HCT116 (cell line): ENCODE measurements at regions not wholly inside any gene's neighbourhood (a gene's known extent, or its start where the extent isn't known, plus 50 kb on each side); places are given as distances from the start of the nearest gene placed in this dataset.

ENCODE experiments used
- ATAC-seq: fragments of 200-7000 bp; cut with Tn5 transposase; 2 replicates; pipeline ENCODE4 v1.9.1; 2020; ENCODE audit warnings: mild to moderate bottlenecking, moderate library complexity
- BruUV-seq: library from RNA; stranded (reverse); fragments of 400-500 nt; replicated peaks from 2 replicates; lab custom pipeline; 2021; lab: Mats Ljungman, UMichigan
- CTCF ChIA-PET: fragments of 300-600 bp; sonication (Branson Sonifier 250); formaldehyde crosslinking; loops from one replicate; lab custom pipeline; 2021; ENCODE audit warnings: antibody characterized with exemption; lab: Charles Lee
- POLR2A ChIA-PET: fragments of 300-600, 350-600 bp; sonication (Branson Sonifier 250); formaldehyde crosslinking; loops from one replicate; lab custom pipeline; 2021; ENCODE audit warnings: antibody characterized with exemption; lab: Charles Lee
- RAD21 ChIA-PET, 2 experiments: fragments of 300-600 bp; sonication (Branson Sonifier 250); formaldehyde crosslinking; loops; one replicate each; lab custom pipeline; 2023; ENCODE audit warnings: low total read pairs in 2 of 2; ENCODE audit not compliant: uncharacterized antibody in 2 of 2, unreplicated experiment in 2 of 2, low non-redundant PET in 1 of 2; lab: Charles Lee
- DNase-seq: peaks from one replicate; pipeline ENCODE4 v3.0.0-alpha.2; 2010; ENCODE audit warnings: low read depth, low spot score
- H2AFZ ChIP-seq: fragments of 200-600 bp; shearing (Covaris generic), sonication (generic); 2 replicates; pipeline ENCODE4 v1.6.1; 2017; ENCODE audit warnings: low read depth, mixed run types, mixed read lengths, antibody characterized with exemption, low read length; ENCODE audit not compliant: poor library complexity, severe bottlenecking
- H3K27ac ChIP-seq: 2 replicates; pipeline ENCODE4 v1.5.1; 2012; ENCODE audit warnings: low read depth, low read length
- H3K27me3 ChIP-seq: fragments of 200-600 bp; sonication (generic); 2 replicates; pipeline ENCODE4 v1.6.1; 2016; ENCODE audit warnings: mixed run types, low read length, mixed read lengths; ENCODE audit not compliant: insufficient read depth
- H3K36me3 ChIP-seq, 2 experiments: fragments of 200-500 bp in 1 of 2; fragments of 200-600 bp in 1 of 2; sonication (Bioruptor generic) in 1 of 2; sonication (generic) in 1 of 2; 2 replicates each; pipeline versions ENCODE4 v1.5.1 to v1.6.1; 2014 to 2016; ENCODE audit warnings: low read length in 2 of 2, inconsistent platforms in 1 of 2, mixed read lengths in 1 of 2, mixed run types in 1 of 2; ENCODE audit not compliant: insufficient read depth in 2 of 2, control insufficient read depth in 1 of 2
- H3K4me1 ChIP-seq, 2 experiments: fragments of 200-600 bp in 1 of 2; sonication (generic) in 1 of 2; 2 replicates each; pipeline versions ENCODE4 v1.5.1 to v1.6.1; 2012 to 2017; ENCODE audit warnings: low read length in 2 of 2, inconsistent platforms in 1 of 2, mild to moderate bottlenecking in 1 of 2, mixed read lengths in 1 of 2, mixed run types in 1 of 2, moderate library complexity in 1 of 2; ENCODE audit not compliant: insufficient read depth in 2 of 2, control insufficient read depth in 1 of 2
- H3K4me2 ChIP-seq: fragments of 200-600 bp; sonication (generic); 2 replicates; pipeline ENCODE4 v1.6.1; 2017; ENCODE audit warnings: mixed run types, low read length, mixed read lengths
- H3K4me3 ChIP-seq, 2 experiments: fragments of 200-600 bp in 1 of 2; sonication (generic) in 1 of 2; replicated peaks in 1 of 2; 2 replicates each; pipeline ENCODE4 v1.5.1; 2011 to 2016; ENCODE audit warnings: low read length in 2 of 2, control low read depth in 1 of 2, low read depth in 1 of 2, mild to moderate bottlenecking in 1 of 2, mixed read lengths in 1 of 2, mixed run types in 1 of 2
- H3K79me2 ChIP-seq: fragments of 200-600 bp; sonication (generic); 2 replicates; pipeline ENCODE4 v1.6.1; 2017; ENCODE audit warnings: mild to moderate bottlenecking, mixed run types, low read length, moderate library complexity, mixed read lengths; ENCODE audit not compliant: insufficient read depth
- H3K9ac ChIP-seq: fragments of 200-600 bp; sonication (generic); 2 replicates; pipeline ENCODE4 v1.6.1; 2016; ENCODE audit warnings: low read length, mixed read lengths
- H3K9me2 ChIP-seq: fragments of 200-600 bp; sonication (generic), shearing (Covaris generic); 2 replicates; pipeline ENCODE4 v1.6.1; 2017; ENCODE audit warnings: mixed run types, mild to moderate bottlenecking, moderate library complexity; ENCODE audit not compliant: insufficient read depth
- H3K9me3 ChIP-seq, 2 experiments: fragments of 200-500 bp in 1 of 2; fragments of 200-600 bp in 1 of 2; sonication (Bioruptor generic) in 1 of 2; sonication (generic) in 1 of 2; 2 replicates each; pipeline ENCODE4 v1.6.1; 2014 to 2017; ENCODE audit warnings: low read length in 2 of 2, mixed read lengths in 2 of 2, inconsistent platforms in 1 of 2, low read depth in 1 of 2, mild to moderate bottlenecking in 1 of 2, mixed run types in 1 of 2, moderate library complexity in 1 of 2; ENCODE audit not compliant: control insufficient read depth in 1 of 2, insufficient read depth in 1 of 2
- H4K20me1 ChIP-seq: fragments of 200-600 bp; sonication (generic), shearing (Covaris generic); 2 replicates; pipeline ENCODE4 v1.6.1; 2017; ENCODE audit warnings: mixed run types, mild to moderate bottlenecking, moderate library complexity; ENCODE audit not compliant: insufficient read depth
- CBX3 ChIP-seq: IDR thresholded peaks from 2 replicates; pipeline ENCODE4 v1.6.1; 2012; ENCODE audit warnings: low read depth
- CEBPB ChIP-seq: IDR thresholded peaks from 2 replicates; pipeline ENCODE4 v1.6.1; 2012; ENCODE audit warnings: low read depth
- EZH2 ChIP-seq: fragments of 200-600 bp; sonication (generic); IDR thresholded peaks from 2 replicates; pipeline ENCODE4 v1.6.1; 2017; ENCODE audit warnings: antibody characterized with exemption, mixed run types
- EZH2phosphoT487 ChIP-seq: fragments of 200-600 bp; IDR thresholded peaks from 2 replicates; pipeline ENCODE4 v1.6.1; 2018; ENCODE audit warnings: antibody characterized with exemption, borderline replicate concordance
- JUND ChIP-seq: IDR thresholded peaks from 2 replicates; pipeline ENCODE4 v1.6.1; 2012
- POLR2A ChIP-seq: IDR thresholded peaks from 2 replicates; pipeline ENCODE4 v1.7.0; 2011; ENCODE audit warnings: borderline replicate concordance; ENCODE audit not compliant: insufficient read depth, insufficient read length; ENCODE audit errors: extremely low read depth
- POLR2AphosphoS5 ChIP-seq: IDR thresholded peaks from 2 replicates; pipeline ENCODE4 v1.6.1; 2011; ENCODE audit warnings: mild to moderate bottlenecking, low read depth, low read length, moderate library complexity
- RAD21 ChIP-seq: IDR thresholded peaks from 2 replicates; pipeline ENCODE4 v1.6.1; 2012; ENCODE audit warnings: low read depth, mild to moderate bottlenecking
- SP1 ChIP-seq: IDR thresholded peaks from 2 replicates; pipeline ENCODE4 v1.6.1; 2012; ENCODE audit warnings: low read depth
- SRF ChIP-seq: IDR thresholded peaks from 2 replicates; pipeline ENCODE4 v1.6.1; 2012; ENCODE audit warnings: low read depth
- TCF7L2 ChIP-seq: IDR thresholded peaks from 2 replicates; pipeline ENCODE4 v1.7.0; 2011; ENCODE audit warnings: borderline replicate concordance, inconsistent platforms; ENCODE audit not compliant: insufficient read depth, insufficient read length; ENCODE audit errors: extremely low read depth
- YY1 ChIP-seq: IDR thresholded peaks from 2 replicates; pipeline ENCODE4 v1.6.1; 2011; ENCODE audit warnings: low read length, low read depth, moderate library complexity, mild to moderate bottlenecking; ENCODE audit not compliant: insufficient replicate concordance; ENCODE audit errors: extremely low read depth
- ZFX ChIP-seq: fragments of 450-650 bp; IDR thresholded peaks from 2 replicates; pipeline ENCODE4 v1.6.1; 2017
- intact Hi-C: fragments of 100-400 bp; cut with micrococcal nuclease; formaldehyde crosslinking; loops from 2 replicates; pipeline ENCODE4 v1.10.0; 2022
- TF ChIP-seq, protein P1 (sequence below): IDR thresholded peaks from 2 replicates; pipeline ENCODE4 v1.6.1; 2012

DNA sequence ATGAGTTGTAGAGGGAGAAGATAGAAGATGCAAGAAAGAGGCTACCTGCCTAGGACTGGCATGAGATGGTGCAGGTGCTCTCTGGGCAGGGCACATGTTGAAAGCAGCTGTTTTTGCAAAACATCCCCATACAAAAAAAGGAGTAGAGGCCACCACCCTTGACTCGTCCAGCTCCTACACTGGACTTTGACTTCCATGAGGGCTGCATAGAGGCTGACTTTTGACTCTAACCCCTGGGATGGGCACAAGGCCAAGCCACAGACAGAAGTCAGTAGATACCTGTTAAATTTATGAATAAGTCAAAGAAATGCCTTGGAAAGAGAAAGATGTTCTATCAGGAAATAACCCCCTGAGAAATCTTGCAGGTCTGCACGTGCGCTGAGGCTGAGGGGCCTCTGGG is 1139.1 kb upstream of the TMEM132C start:
- DNase-seq: no peak
- Histone ChIP-seq H3K4me2 (peak overlapping the region; percentile 73), H3K9me2 (no peaks in the 10 kb centered on the region), H3K79me2 (no peaks in the 10 kb centered on the region), H3K4me3 (no peak overlapping the region), H3K27me3 (no peaks in the 10 kb centered on the region), H3K9me3 (no peaks in the 10 kb centered on the region), H4K20me1 (no peaks in the 10 kb centered on the region), H3K36me3 (no peaks in the 10 kb centered on the region), H2AFZ (no peak overlapping the region), H3K27ac (no peak overlapping the region), H3K4me1 (peaks cover 57 to 77% of the 10 kb centered on the region in 2 experiments), H3K9ac (no peak overlapping the region)
- ChIA-PET POLR2A (no interaction called here), RAD21 (no interaction called here), CTCF (interaction anchor here (3.1 kb wide), 1 partner anchor 19 kb away, joined by 10 read pairs; no protein-coding TSS in a partner anchor)
- TF ChIP-seq CEBPB: no peak
- TF ChIP-seq POLR2AphosphoS5: no peak
- no peak for TF ChIP-seq RAD21
- TF ChIP-seq JUND: 0 out of 2 replicates have a peak, but pooled peaks have one; percentile 5
- TF ChIP-seq CBX3: no peak
- ATAC-seq: no peak
- no TSS peak for BruUV-seq
- intact Hi-C loops: loop anchor here (5.0 kb wide), 1 partner anchor 66 kb away; no protein-coding TSS in a partner anchor

DNA sequence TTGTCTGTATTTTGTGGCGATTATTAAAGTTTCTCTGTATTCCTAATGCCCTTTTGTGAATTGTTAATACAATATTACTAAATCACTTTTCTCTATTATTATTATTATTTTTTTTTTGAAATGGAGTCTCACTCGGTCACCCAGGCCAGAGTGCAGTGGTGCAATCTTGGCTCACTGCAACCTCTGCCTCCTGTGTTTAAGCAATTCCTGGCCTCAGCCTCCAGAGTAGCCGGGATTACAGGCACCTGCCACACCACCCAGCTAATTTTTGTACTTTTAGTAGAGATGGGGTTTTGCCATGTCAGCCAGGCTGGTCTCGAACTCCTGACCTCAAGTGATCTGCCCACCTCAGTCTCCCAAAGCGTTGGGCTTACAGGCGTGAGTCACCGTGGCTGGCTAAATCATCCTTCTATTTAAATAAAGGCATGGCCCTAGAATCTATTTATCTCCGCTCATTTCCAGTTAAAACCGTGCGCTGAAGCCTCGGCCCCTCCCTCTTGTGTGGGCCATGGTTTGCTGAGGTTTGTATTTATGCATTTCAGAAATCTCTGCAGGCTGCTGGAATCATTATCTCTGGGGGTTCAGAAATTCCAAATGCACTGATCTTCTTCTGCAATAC is 1136.4 kb upstream of the TMEM132C start:
- peak overlapping the region; percentile 15 to 27; a peak in 2 of 4 replicates for H3K4me3 ChIP-seq
- H3K79me2 ChIP-seq: no peaks in the 10 kb centered on the region
- H3K4me2 ChIP-seq: peak overlapping the region; percentile 73
- no peaks in the 10 kb centered on the region for H3K9me3 ChIP-seq
- CTCF ChIA-PET: no interaction called here
- POLR2A ChIA-PET: no interaction called here
- peak overlapping the region; percentile 49; the same call in 1 of the 2 replicates for H3K9ac ChIP-seq
- no TSS peak for BruUV-seq
- H3K27me3 ChIP-seq: no peaks in the 10 kb centered on the region
- peak overlapping the region; percentile 58; the same call in 1 of the 2 replicates for H3K27ac ChIP-seq
- RAD21 ChIA-PET: no interaction called here
- no peak for DNase-seq
- H2AFZ ChIP-seq: no peak overlapping the region
- H3K4me1 ChIP-seq: peaks cover 63 to 82% of the 10 kb centered on the region in 2 experiments
- no peaks in the 10 kb centered on the region for H4K20me1 ChIP-seq
- TF ChIP-seq TCF7L2: no peak
- TF ChIP-seq CEBPB: no peak
- TF ChIP-seq EZH2phosphoT487: no peak
- TF ChIP-seq, protein P1, sequence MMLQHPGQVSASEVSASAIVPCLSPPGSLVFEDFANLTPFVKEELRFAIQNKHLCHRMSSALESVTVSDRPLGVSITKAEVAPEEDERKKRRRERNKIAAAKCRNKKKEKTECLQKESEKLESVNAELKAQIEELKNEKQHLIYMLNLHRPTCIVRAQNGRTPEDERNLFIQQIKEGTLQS: no peak
- no peak for TF ChIP-seq RAD21
- no peak for TF ChIP-seq CBX3
- no peak for TF ChIP-seq EZH2
- no peak for TF ChIP-seq YY1
- TF ChIP-seq ZFX: no peak
- no peak for TF ChIP-seq POLR2A
- no peak for TF ChIP-seq POLR2AphosphoS5
- TF ChIP-seq SRF: no peak
- TF ChIP-seq SP1: no peak
- TF ChIP-seq, all 23 proteins: peak for 0
- no peak for ATAC-seq
- H3K9me2 ChIP-seq: no peaks in the 10 kb centered on the region
- intact Hi-C loops: no loop called here
- 0 out of 4 replicates have a peak, but pooled peaks cover 0 to 9% of the 10 kb centered on the region in 2 experiments for H3K36me3 ChIP-seq
